Heart left ventricle (tissue), 16 donors: ENCODE measurements at regions not wholly inside any gene's neighbourhood (a gene's known extent, or its start where the extent isn't known, plus 50 kb on each side); places are given as distances from the start of the nearest gene placed in this dataset.

ENCODE experiments used
- ATAC-seq, 4 donors: fragments of 200-7000 bp; cut with Tn5 transposase; one replicate each; pipeline ENCODE4 v1.9.1; 2020 to 2022; ENCODE audit warnings: moderate library complexity in 4 of 4, mild to moderate bottlenecking in 3 of 4, moderate number of reproducible peaks in 1 of 4
- DNase-seq, 5 donors: peaks; one replicate each; pipeline ENCODE4 v3.0.0-alpha.2; 2020
- H3K27ac ChIP-seq, 12 donors: fragments of 200-600 bp; sonication (generic) in 4 of 12; one replicate each; pipeline versions ENCODE4 v1.5.0 to v1.8.0; 2016 to 2022; ENCODE audit warnings: mild to moderate bottlenecking in 2 of 12
- H3K27me3 ChIP-seq, 9 donors: fragments of 200-600 bp; sonication (generic) in 2 of 9; one replicate each; pipeline versions ENCODE4 v1.5.1 to v1.8.0; 2016 to 2022; ENCODE audit warnings: mild to moderate bottlenecking in 3 of 9
- H3K36me3 ChIP-seq, 9 donors: fragments of 200-600 bp; sonication (generic) in 2 of 9; one replicate each; pipeline versions ENCODE4 v1.5.0 to v1.8.0; 2018 to 2022; ENCODE audit warnings: mild to moderate bottlenecking in 2 of 9
- H3K4me1 ChIP-seq, 12 donors: fragments of 200-600 bp; sonication (generic) in 4 of 12; one replicate each; pipeline versions ENCODE4 v1.5.0 to v1.8.0; 2016 to 2022; ENCODE audit warnings: mild to moderate bottlenecking in 3 of 12
- H3K4me3 ChIP-seq, 12 donors: fragments of 200-600 bp; sonication (generic) in 4 of 12; one replicate each; pipeline versions ENCODE4 v1.5.0 to v1.8.0; 2017 to 2022; ENCODE audit warnings: mild to moderate bottlenecking in 9 of 12, moderate library complexity in 4 of 12
- H3K9me3 ChIP-seq, 12 donors: fragments of 200-600 bp; sonication (generic) in 4 of 12; one replicate each; pipeline versions ENCODE4 v1.5.0 to v1.8.0; 2016 to 2022; ENCODE audit warnings: mild to moderate bottlenecking in 1 of 12
- CTCF ChIP-seq, 12 donors: fragments of 200-600 bp; sonication (generic) in 4 of 12; IDR thresholded peaks; one replicate each; pipeline versions ENCODE4 v1.5.0 to v1.8.0; 2018 to 2022; ENCODE audit warnings: antibody characterized with exemption in 12 of 12, mild to moderate bottlenecking in 5 of 12
- POLR2A ChIP-seq, 2 donors: fragments of 450-650 bp; IDR thresholded peaks; one replicate each; pipeline ENCODE4 v1.6.1; 2017; ENCODE audit warnings: antibody characterized with exemption in 2 of 2, mild to moderate bottlenecking in 2 of 2, moderate library complexity in 2 of 2
- WGBS, 4 donors: extraction: QIAGEN DNeasy Blood & Tissue Kit in 2 of 4; methylation state at CpG; one replicate each; pipeline versions ENCODE4 v1.1.5 to v1.1.7; 2013 to 2018; 5-methylcytosine and 5-hydroxymethylcytosine counted together
- intact Hi-C, 10 donors: fragments of 100-400 bp; cut with DNase I; formaldehyde crosslinking; loops; one replicate each; pipeline versions ENCODE4 v1.11.1 to v1.14.2; 2022
- donor health status: ischemic (EF 13 %, LVEDD 7.1; RV severe dilation, severe dysfunction).
- donor health status: healthy with polysubstance abuse.
- donor health status: DM: no; HTN: yes; CAD: no.
- donor health status: DM: no; HTN: no; CAD: no.
- donor health status: ischemic (EF 25% LVEDD 6.9; RV normal size, moderate dysfunction).
- donor health status: ischemic (EF 25% LVEDD 5.7; RV mildly dilated, moderate dysfunction).
- donor health status: healthy.
- donor health status: DM: yes; HTN: yes; CAD: no.
- donor health status: ischemic (EF 35%, LVEDD 5.7; RV mildly dilated, moderate dysfunction).
- donor health status: nonischemic (EF 11% LVEDD 7.7; RV severe dilation, severe dysfunction).
- donor health status: DM: yes; HTN: yes; CAD: no.
- donor health status: PGD.
- donor health status: ischemic (EF 29% LVEDD 5.4; RV normal size, mild dysfunction).
- donor health status: nonischemic (EF 23%, LVEDD 6.1; RV moderate dilation, normal function).

- intact Hi-C loops = no loop called here
- Histone ChIP-seq H3K27ac (no peak overlapping the region), H3K4me3 (no peak overlapping the region), H3K27me3 (no peaks in the 10 kb centered on the region), H3K9me3 (no peaks in the 10 kb centered on the region), H3K4me1 (peaks cover 0 to 11% (median 0%) of the 10 kb centered on the region in 12 donors), H3K36me3 (no peaks in the 10 kb centered on the region)
- WGBS, 4 donors = 73 to 83% (median 77%) methylated on average over 5 of the region's 5 CpGs
- ATAC-seq (no peak), DNase-seq (no peak)
- TF ChIP-seq CTCF (IDR thresholded peaks at IDR 0.05) (no peak), POLR2A (IDR thresholded peaks at IDR 0.05) (no peak)
These were observed 318.2 kb upstream of the RASGEF1B start for GRCh38 chr4:81789741-81790399.

- no peak for TF ChIP-seq CTCF (IDR thresholded peaks at IDR 0.05)
- TF ChIP-seq POLR2A (IDR thresholded peaks at IDR 0.05) = no peak
- intact Hi-C loops = no loop called here
- Histone ChIP-seq H3K36me3 (no peaks in the 10 kb centered on the region), H3K27me3 (no peaks in the 10 kb centered on the region), H3K4me1 (peaks cover 0 to 11% (median 0%) of the 10 kb centered on the region in 12 donors), H3K9me3 (no peaks in the 10 kb centered on the region), H3K27ac (no peak overlapping the region), H3K4me3 (no peak overlapping the region)
- DNase-seq (no peak), ATAC-seq (no peak)
These were observed 317.5 kb upstream of the RASGEF1B start for GRCh38 chr4:81789158-81789557.

GRCh38 chr4:81786766-81787165 lies 315.1 kb upstream of the RASGEF1B start:
- Histone ChIP-seq H3K36me3 (no peaks in the 10 kb centered on the region), H3K9me3 (no peaks in the 10 kb centered on the region), H3K27ac (no peak overlapping the region), H3K27me3 (no peaks in the 10 kb centered on the region), H3K4me1 (peaks cover 0 to 11% (median 0%) of the 10 kb centered on the region in 12 donors), H3K4me3 (no peak overlapping the region)
- intact Hi-C loops = no loop called here
- no peak for ATAC-seq
- no peak for TF ChIP-seq POLR2A (IDR thresholded peaks at IDR 0.05)
- TF ChIP-seq CTCF (IDR thresholded peaks at IDR 0.05) = no peak
- WGBS, 4 donors = 81 to 93% (median 89%) methylated on average over 1 of the region's 1 CpG
- DNase-seq = no peak

- ATAC-seq (peak in 2 of 4 donors; percentile 42 to 50), DNase-seq (peak in 2 of 5 donors; percentile 12 to 26)
- TF ChIP-seq CTCF (IDR thresholded peaks at IDR 0.05) (no peak), POLR2A (IDR thresholded peaks at IDR 0.05) (no peak)
- Histone ChIP-seq H3K9me3 (no peaks in the 10 kb centered on the region), H3K36me3 (no peaks in the 10 kb centered on the region), H3K27me3 (no peaks in the 10 kb centered on the region), H3K4me1 (peaks cover 0 to 11% (median 0%) of the 10 kb centered on the region in 12 donors), H3K4me3 (no peak overlapping the region), H3K27ac (no peak overlapping the region)
- intact Hi-C loops = no loop called here
- WGBS, 4 donors = 28 to 39% (median 31%) methylated on average over 4 of the region's 4 CpGs
These were observed 314.5 kb upstream of the RASGEF1B start for GRCh38 chr4:81786063-81786763.
